HepG2 (cell line): ENCODE measurements at regions not wholly inside any gene's neighbourhood (a gene's known extent, or its start where the extent isn't known, plus 50 kb on each side); places are given as distances from the start of the nearest gene placed in this dataset.

Source experiments
- ATAC-seq: fragments of 200-7000 bp; cut with Tn5 transposase; 3 replicates; pipeline ENCODE4 v1.9.1; 2020; ENCODE audit warnings: mild to moderate bottlenecking, moderate library complexity
- BruUV-seq: library from RNA; stranded (reverse); fragments of 400-500 nt; replicated peaks from 2 replicates; lab custom pipeline; 2021; lab: Mats Ljungman, UMichigan
- CTCF ChIA-PET: fragments of 300-600 bp; formaldehyde crosslinking; extraction: SDS; loops from one replicate; lab custom pipeline; 2021; ENCODE audit warnings: low total read pairs, inconsistent platforms, low intra/inter-chr PET ratio; lab: Yijun Ruan, JAX
- POLR2A ChIA-PET: fragments of 350-600 bp; sonication (Branson Sonifier 250); formaldehyde crosslinking; loops from one replicate; lab custom pipeline; 2020; ENCODE audit warnings: antibody characterized with exemption, inconsistent platforms; lab: Yijun Ruan, JAX
- DNase-seq: peaks from one replicate; pipeline ENCODE4 v3.0.0-alpha.2; 2015; ENCODE audit warnings: low spot score
- FAIRE-seq: peaks from 3 replicates; lab custom pipeline; 2011; peaks lifted over from hg19 to GRCh38; lab: Jason Lieb, UNC
- H2AFZ ChIP-seq: one replicate; pipeline ENCODE4 v1.6.1; 2011; ENCODE audit warnings: low read length, inconsistent platforms
- H3K27ac ChIP-seq: fragments of 300-600 bp; 3 replicates; pipeline ENCODE4 v1.8.0; 2011; ENCODE audit warnings: mixed run types, mild to moderate bottlenecking, mixed read lengths, low read length, inconsistent platforms; ENCODE audit not compliant: insufficient read depth; ENCODE audit errors: extremely low read length
- H3K27me3 ChIP-seq, 2 experiments: fragments of 200-600 bp in 1 of 2; 2 replicates in 1 of 2; 3 replicates in 1 of 2; pipeline versions ENCODE4 v1.6.0 to v1.8.0; 2011; ENCODE audit warnings: low read length in 2 of 2, mild to moderate bottlenecking in 2 of 2, moderate library complexity in 2 of 2, inconsistent platforms in 1 of 2; ENCODE audit not compliant: insufficient read depth in 2 of 2, control insufficient read depth in 1 of 2
- H3K36me3 ChIP-seq, 2 experiments: fragments of 200-600 bp in 1 of 2; replicated peaks in 1 of 2; 2 replicates in 1 of 2; 3 replicates in 1 of 2; pipeline versions ENCODE4 v1.5.1 to v1.8.0; 2011; ENCODE audit warnings: low read length in 2 of 2, inconsistent platforms in 1 of 2; ENCODE audit not compliant: insufficient read depth in 2 of 2, control insufficient read depth in 1 of 2
- H3K4me1 ChIP-seq: 2 replicates; pipeline ENCODE4 v1.5.1; 2012; ENCODE audit warnings: low read length, inconsistent platforms; ENCODE audit not compliant: insufficient read depth
- H3K4me2 ChIP-seq: 2 replicates; pipeline ENCODE4 v1.6.0; 2011; ENCODE audit warnings: low read depth, low read length, inconsistent platforms
- H3K4me3 ChIP-seq, 3 experiments: fragments of 200-600 bp in 1 of 3; sonication (generic), shearing (Covaris generic) in 1 of 3; replicated peaks in 1 of 3; 2 replicates each; pipeline ENCODE4 v1.5.1; 2011 to 2016; ENCODE audit warnings: low read length in 3 of 3, inconsistent platforms in 2 of 3, low read depth in 2 of 3, mild to moderate bottlenecking in 2 of 3, control low read depth in 1 of 3, mixed read lengths in 1 of 3; ENCODE audit not compliant: insufficient read depth in 1 of 3
- H3K79me2 ChIP-seq: one replicate; pipeline ENCODE4 v1.6.1; 2011; ENCODE audit warnings: low read length, inconsistent platforms; ENCODE audit not compliant: insufficient read depth
- H3K9ac ChIP-seq: 2 replicates; pipeline ENCODE4 v1.6.0; 2011; ENCODE audit warnings: mild to moderate bottlenecking, low read depth, low read length, inconsistent platforms; ENCODE audit not compliant: insufficient read depth
- H3K9me3 ChIP-seq: 2 replicates; pipeline ENCODE4 v1.5.1; 2012; ENCODE audit warnings: mild to moderate bottlenecking, low read length
- H4K20me1 ChIP-seq: 2 replicates; pipeline ENCODE4 v1.6.0; 2011; ENCODE audit warnings: inconsistent platforms, mild to moderate bottlenecking, low read length, moderate library complexity; ENCODE audit not compliant: insufficient read depth
- IRF2 ChIP-seq: IDR thresholded peaks from 2 replicates; pipeline ENCODE4 v1.6.1; 2018; ENCODE audit warnings: missing genetic modification reagents, missing compliant biosample characterization
- MXD4 ChIP-seq: IDR thresholded peaks from 2 replicates; pipeline ENCODE4 v1.6.1; 2016; ENCODE audit warnings: mild to moderate bottlenecking, missing biosample characterization, missing genetic modification reagents
- RAD51 ChIP-seq: fragments of 450-650 bp; IDR thresholded peaks from 2 replicates; pipeline ENCODE4 v1.6.1; 2016; ENCODE audit warnings: borderline replicate concordance
- ZNF501 ChIP-seq: sonication (generic); formaldehyde crosslinking; IDR thresholded peaks from 2 replicates; pipeline ENCODE4 v1.5.1; 2020; ENCODE audit warnings: mild to moderate bottlenecking, moderate library complexity, missing genetic modification reagents
- WGBS: methylation state at CpG from one replicate; pipeline ENCODE4 v1.1.6; 2017; ENCODE audit warnings: low lambda C conversion rate; 5-methylcytosine and 5-hydroxymethylcytosine counted together
- in situ Hi-C: cut with HindIII; loops from 2 replicates; pipeline ENCODE4 v1.10.0; 2017; ENCODE audit warnings: low pct_unique_long_range_greater_than_20kb; ENCODE audit not compliant: extremely low pct_ligation_motif_present
- intact Hi-C: fragments of 100-400 bp; cut with micrococcal nuclease; formaldehyde crosslinking; loops from one replicate; pipeline ENCODE4 v1.10.0; 2022; ENCODE audit not compliant: unreplicated experiment
- TF ChIP-seq, protein P1 (sequence below): sonication (generic); formaldehyde crosslinking; IDR thresholded peaks from 2 replicates; pipeline ENCODE4 v1.9.0; 2021; ENCODE audit warnings: missing genetic modification reagents, mild to moderate bottlenecking, borderline replicate concordance
- TF ChIP-seq, protein P2 (sequence below): sonication (generic); formaldehyde crosslinking; IDR thresholded peaks from 2 replicates; pipeline ENCODE4 v1.5.1; 2020; ENCODE audit warnings: missing genetic modification reagents, mild to moderate bottlenecking, borderline replicate concordance

DNA sequence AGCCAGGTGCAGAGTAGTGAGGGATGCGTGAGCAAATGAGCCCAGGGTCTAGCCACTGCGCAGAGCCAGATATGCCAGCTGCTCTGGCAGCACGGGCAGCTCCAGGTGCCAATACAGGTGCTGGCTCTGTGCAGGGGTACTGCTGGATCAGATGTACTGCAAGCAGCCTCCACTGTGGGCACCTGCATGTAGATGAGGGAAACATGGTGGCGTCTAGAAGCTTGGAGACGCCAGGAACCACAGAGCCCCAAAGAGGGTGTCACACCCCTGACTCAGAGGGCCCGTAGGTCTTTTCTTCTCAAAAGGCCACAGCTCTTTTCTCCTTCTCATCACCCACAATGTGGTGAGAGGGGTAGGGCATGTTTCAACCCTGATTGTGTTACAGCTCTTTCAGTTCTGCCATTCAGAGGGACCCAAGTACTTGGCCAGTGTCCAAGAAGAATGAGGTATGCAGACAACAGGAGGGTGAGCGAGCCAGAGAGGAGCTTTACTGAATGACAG lies 244.4 kb upstream of the SLITRK1 start:
- FAIRE-seq: no peak
- no peak overlapping the region for H3K9ac ChIP-seq
- in situ Hi-C loops (no loop called here), intact Hi-C loops (no loop called here)
- ChIA-PET CTCF (no interaction called here), POLR2A (no interaction called here)
- WGBS: 0% methylated on average over 1 of the region's 7 CpGs
- no peak overlapping the region for H3K27ac ChIP-seq
- BruUV-seq: no TSS peak
- H3K9me3 ChIP-seq: no peaks in the 10 kb centered on the region
- no peaks in the 10 kb centered on the region for H3K79me2 ChIP-seq
- H3K4me2 ChIP-seq: no peak overlapping the region
- TF ChIP-seq MXD4 (CRISPR knock-in tag): no peak
- TF ChIP-seq IRF2 (CRISPR knock-in tag): no peak
- TF ChIP-seq, protein P1, sequence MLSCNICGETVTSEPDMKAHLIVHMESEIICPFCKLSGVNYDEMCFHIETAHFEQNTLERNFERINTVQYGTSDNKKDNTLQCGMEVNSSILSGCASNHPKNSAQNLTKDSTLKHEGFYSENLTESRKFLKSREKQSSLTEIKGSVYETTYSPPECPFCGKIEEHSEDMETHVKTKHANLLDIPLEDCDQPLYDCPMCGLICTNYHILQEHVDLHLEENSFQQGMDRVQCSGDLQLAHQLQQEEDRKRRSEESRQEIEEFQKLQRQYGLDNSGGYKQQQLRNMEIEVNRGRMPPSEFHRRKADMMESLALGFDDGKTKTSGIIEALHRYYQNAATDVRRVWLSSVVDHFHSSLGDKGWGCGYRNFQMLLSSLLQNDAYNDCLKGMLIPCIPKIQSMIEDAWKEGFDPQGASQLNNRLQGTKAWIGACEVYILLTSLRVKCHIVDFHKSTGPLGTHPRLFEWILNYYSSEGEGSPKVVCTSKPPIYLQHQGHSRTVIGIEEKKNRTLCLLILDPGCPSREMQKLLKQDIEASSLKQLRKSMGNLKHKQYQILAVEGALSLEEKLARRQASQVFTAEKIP: no peak
- no peak for TF ChIP-seq RAD51
- TF ChIP-seq, protein P2, sequence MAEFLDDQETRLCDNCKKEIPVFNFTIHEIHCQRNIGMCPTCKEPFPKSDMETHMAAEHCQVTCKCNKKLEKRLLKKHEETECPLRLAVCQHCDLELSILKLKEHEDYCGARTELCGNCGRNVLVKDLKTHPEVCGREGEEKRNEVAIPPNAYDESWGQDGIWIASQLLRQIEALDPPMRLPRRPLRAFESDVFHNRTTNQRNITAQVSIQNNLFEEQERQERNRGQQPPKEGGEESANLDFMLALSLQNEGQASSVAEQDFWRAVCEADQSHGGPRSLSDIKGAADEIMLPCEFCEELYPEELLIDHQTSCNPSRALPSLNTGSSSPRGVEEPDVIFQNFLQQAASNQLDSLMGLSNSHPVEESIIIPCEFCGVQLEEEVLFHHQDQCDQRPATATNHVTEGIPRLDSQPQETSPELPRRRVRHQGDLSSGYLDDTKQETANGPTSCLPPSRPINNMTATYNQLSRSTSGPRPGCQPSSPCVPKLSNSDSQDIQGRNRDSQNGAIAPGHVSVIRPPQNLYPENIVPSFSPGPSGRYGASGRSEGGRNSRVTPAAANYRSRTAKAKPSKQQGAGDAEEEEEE (CRISPR knock-in tag): no peak
- TF ChIP-seq ZNF501 (CRISPR knock-in tag): no peak
- H4K20me1 ChIP-seq: no peaks in the 10 kb centered on the region
- H3K4me1 ChIP-seq: no peaks in the 10 kb centered on the region
- H3K27me3 ChIP-seq: no peaks in the 10 kb centered on the region
- H2AFZ ChIP-seq: no peak overlapping the region
- H3K36me3 ChIP-seq: no peaks in the 10 kb centered on the region
- no peak overlapping the region for H3K4me3 ChIP-seq
- ATAC-seq: no peak
- DNase-seq: no peak
